MCF 10A (cell line): ENCODE measurements at regions not wholly inside any gene's neighbourhood (a gene's known extent, or its start where the extent isn't known, plus 50 kb on each side); places are given as distances from the start of the nearest gene placed in this dataset.

ENCODE experiments used
- BruUV-seq: library from RNA; stranded (reverse); fragments of 400-500 nt; replicated peaks from 2 replicates; lab custom pipeline; 2021; lab: Mats Ljungman, UMichigan
- CTCF ChIA-PET: fragments of 300-600 bp; sonication (Branson Sonifier 250); formaldehyde crosslinking; extraction: SDS; loops from one replicate; lab custom pipeline; 2021; ENCODE audit warnings: antibody characterized with exemption, inconsistent platforms; lab: Yijun Ruan, JAX
- POLR2A ChIA-PET: fragments of 300-600, 350-650 bp; sonication (Branson Sonifier 250); formaldehyde crosslinking; extraction: SDS; loops from one replicate; lab custom pipeline; 2020; ENCODE audit warnings: antibody characterized with exemption, inconsistent platforms; lab: Yijun Ruan, JAX
- DNase-seq: peaks from one replicate; pipeline ENCODE4 v3.0.0-alpha.2; 2018; ENCODE audit not compliant: unreplicated experiment
- H3K27ac Mint-ChIP-seq: one replicate; pipeline ENCODE4 v1.8.0; 2022; ENCODE audit warnings: mild to moderate bottlenecking, low read depth, mixed read lengths; ENCODE audit not compliant: unreplicated experiment
- H3K27me3 Mint-ChIP-seq: one replicate; pipeline ENCODE4 v1.8.0; 2022; ENCODE audit warnings: mixed read lengths; ENCODE audit not compliant: insufficient read depth, unreplicated experiment
- H3K36me3 Mint-ChIP-seq: one replicate; pipeline ENCODE4 v1.8.0; 2022; ENCODE audit warnings: mild to moderate bottlenecking, moderate library complexity, mixed read lengths; ENCODE audit not compliant: insufficient read depth, unreplicated experiment
- H3K4me1 Mint-ChIP-seq: one replicate; pipeline ENCODE4 v1.8.0; 2022; ENCODE audit warnings: mixed read lengths; ENCODE audit not compliant: insufficient read depth, unreplicated experiment
- H3K4me3 Mint-ChIP-seq: one replicate; pipeline ENCODE4 v1.8.0; 2022; ENCODE audit warnings: mild to moderate bottlenecking, moderate library complexity, mixed read lengths; ENCODE audit not compliant: unreplicated experiment
- H3K9me3 Mint-ChIP-seq: one replicate; pipeline ENCODE4 v1.8.0; 2022; ENCODE audit warnings: mixed read lengths; ENCODE audit not compliant: unreplicated experiment
- CTCF ChIP-seq: fragments of 200-600 bp; IDR thresholded peaks from one replicate; pipeline ENCODE4 v1.8.0; 2022; ENCODE audit warnings: antibody characterized with exemption, mild to moderate bottlenecking; ENCODE audit not compliant: unreplicated experiment
- intact Hi-C: fragments of 100-400 bp; cut with micrococcal nuclease; formaldehyde crosslinking; loops from 2 replicates; pipeline ENCODE4 v1.14.1; 2022

DNA sequence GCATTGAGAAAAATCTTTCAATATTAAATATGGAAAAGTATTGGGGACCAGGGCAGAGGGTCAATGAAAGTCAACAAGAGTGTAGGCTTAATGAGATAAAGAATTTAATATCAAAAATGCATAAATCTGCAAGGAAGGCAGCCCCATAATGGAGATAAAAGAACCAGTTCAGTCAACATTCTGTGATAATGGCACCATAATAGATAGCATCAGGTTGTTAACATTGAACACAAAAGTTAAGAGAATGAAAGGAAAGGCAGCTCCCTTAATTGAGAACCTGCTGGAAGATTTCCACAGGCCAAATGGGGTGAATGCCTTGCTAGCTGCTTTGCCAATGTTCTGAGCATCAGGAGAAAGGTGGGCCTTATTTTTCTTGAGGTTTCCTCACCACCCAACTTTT is 60.4 kb upstream of the TMEM33 start:
- no peak overlapping the region for H3K27ac Mint-ChIP-seq
- POLR2A ChIA-PET, result interaction anchor here (0.7 to 1.0 kb wide), 2 partner anchors 9 to 12 kb away, joined by 3 read pairs; no protein-coding TSS in a partner anchor
- BruUV-seq, result no TSS peak
- H3K4me1 Mint-ChIP-seq, result no peaks in the 10 kb centered on the region
- CTCF ChIA-PET, result interaction anchor here (0.8 to 1.9 kb wide), 4 partner anchors 12 to 181 kb away, joined by 3 to 15 read pairs (median 4); no protein-coding TSS in a partner anchor
- no peak overlapping the region for H3K4me3 Mint-ChIP-seq
- H3K36me3 Mint-ChIP-seq, result no peaks in the 10 kb centered on the region
- no peaks in the 10 kb centered on the region for H3K27me3 Mint-ChIP-seq
- no peak for TF ChIP-seq CTCF
- intact Hi-C loops, result no loop called here
- no peaks in the 10 kb centered on the region for H3K9me3 Mint-ChIP-seq
- DNase-seq, result no peak

DNA sequence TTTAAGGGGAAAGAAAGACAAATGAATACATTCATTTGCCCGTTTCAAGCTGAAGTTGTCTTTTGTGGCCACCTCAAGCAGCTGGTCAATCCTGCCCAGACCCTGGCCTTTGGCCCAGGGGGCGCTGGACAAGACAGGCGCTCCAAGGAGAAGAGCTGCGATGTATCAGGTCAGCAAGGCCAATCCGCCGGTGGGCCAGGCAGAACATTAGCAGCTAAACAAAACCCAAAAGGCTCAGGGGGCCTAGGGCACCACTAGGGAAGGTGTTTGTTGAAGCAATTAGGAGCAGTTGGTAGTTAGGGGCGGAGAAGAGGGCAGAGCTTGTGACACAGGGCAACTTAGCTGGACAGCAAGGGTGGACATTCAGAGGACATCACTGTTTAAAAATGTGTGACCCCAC is 60.8 kb upstream of the TMEM33 start:
- no peaks in the 10 kb centered on the region for H3K4me1 Mint-ChIP-seq
- DNase-seq, result no peak
- BruUV-seq, result no TSS peak
- TF ChIP-seq CTCF, result no peak
- no peaks in the 10 kb centered on the region for H3K9me3 Mint-ChIP-seq
- peak overlapping the region; percentile 63 for H3K27ac Mint-ChIP-seq
- CTCF ChIA-PET, result interaction anchor here (1.1 to 1.9 kb wide), 3 partner anchors 13 to 181 kb away, joined by 4 to 15 read pairs (median 4); no protein-coding TSS in a partner anchor
- intact Hi-C loops, result no loop called here
- no peaks in the 10 kb centered on the region for H3K36me3 Mint-ChIP-seq
- POLR2A ChIA-PET, result no interaction called here
- no peak overlapping the region for H3K4me3 Mint-ChIP-seq
- H3K27me3 Mint-ChIP-seq, result no peaks in the 10 kb centered on the region

GRCh38 chr4:41873380-41874295 is 61.6 kb upstream of the TMEM33 start:
- no TSS peak for BruUV-seq
- Mint-ChIP-seq H3K36me3 (no peaks in the 10 kb centered on the region), H3K27ac (peak overlapping the region; percentile 63), H3K4me3 (no peak overlapping the region), H3K27me3 (no peaks in the 10 kb centered on the region), H3K9me3 (no peaks in the 10 kb centered on the region), H3K4me1 (no peaks in the 10 kb centered on the region)
- no peak for TF ChIP-seq CTCF
- intact Hi-C loops, result no loop called here
- POLR2A ChIA-PET, result no interaction called here
- CTCF ChIA-PET, result interaction anchor here (1.1 to 1.9 kb wide), 2 partner anchors 174 to 180 kb away, joined by 4 to 15 read pairs; no protein-coding TSS in a partner anchor
- no peak for DNase-seq

GRCh38 chr4:41870035-41870434 is 65.2 kb upstream of the TMEM33 start:
- no TSS peak for BruUV-seq
- no peak overlapping the region for H3K27ac Mint-ChIP-seq
- H3K36me3 Mint-ChIP-seq, result no peaks in the 10 kb centered on the region
- H3K27me3 Mint-ChIP-seq, result no peaks in the 10 kb centered on the region
- H3K9me3 Mint-ChIP-seq, result no peaks in the 10 kb centered on the region
- intact Hi-C loops, result no loop called here
- H3K4me3 Mint-ChIP-seq, result no peak overlapping the region
- ChIA-PET CTCF (interaction anchor here (1.2 kb wide), 1 partner anchor 14 kb away, joined by 4 read pairs; no protein-coding TSS in a partner anchor), POLR2A (interaction anchor here (0.8 to 1.6 kb wide), 4 partner anchors 10 to 954 kb away, joined by 3 to 4 read pairs (median 3); no protein-coding TSS in a partner anchor)
- H3K4me1 Mint-ChIP-seq, result no peaks in the 10 kb centered on the region
- no peak for DNase-seq
- no peak for TF ChIP-seq CTCF
